NOMO-1 treated with dmso at 0.1 percent for 144 hours (cell line): ENCODE measurements at regions not wholly inside any gene's neighbourhood (a gene's known extent, or its start where the extent isn't known, plus 50 kb on each side); places are given as distances from the start of the nearest gene placed in this dataset.

Source experiments
- DNase-seq: peaks from one replicate; lab custom pipeline; 2025; ENCODE audit not compliant: unreplicated experiment; lab: John Stamatoyannopoulos, UW

- no peak for DNase-seq
Measured at GRCh38 chr12:33323823-33324222, 115.8 kb downstream of the SYT10 start.

GRCh38 chr12:33322519-33322918 is 117.1 kb downstream of the SYT10 start:
- DNase-seq = no peak

DNA sequence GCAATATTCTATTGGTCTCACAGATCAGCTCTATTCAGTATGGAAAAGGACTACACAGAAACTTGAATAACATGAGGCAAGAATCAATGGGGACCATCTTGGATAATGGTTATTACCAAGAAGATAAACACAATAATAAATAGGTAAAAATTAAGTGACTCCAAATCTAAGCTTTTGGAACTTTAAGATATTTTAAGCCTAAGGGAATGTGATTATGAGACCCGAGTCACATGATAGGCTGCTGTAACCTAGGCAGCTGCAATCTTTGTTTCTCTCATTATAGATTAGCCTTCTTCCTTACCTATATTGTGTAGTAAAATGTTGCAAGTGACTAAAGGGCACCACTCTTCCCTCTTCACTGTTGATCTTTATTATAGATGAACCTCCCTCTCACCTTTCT is 121.9 kb downstream of the SYT10 start:
- DNase-seq = no peak

DNA sequence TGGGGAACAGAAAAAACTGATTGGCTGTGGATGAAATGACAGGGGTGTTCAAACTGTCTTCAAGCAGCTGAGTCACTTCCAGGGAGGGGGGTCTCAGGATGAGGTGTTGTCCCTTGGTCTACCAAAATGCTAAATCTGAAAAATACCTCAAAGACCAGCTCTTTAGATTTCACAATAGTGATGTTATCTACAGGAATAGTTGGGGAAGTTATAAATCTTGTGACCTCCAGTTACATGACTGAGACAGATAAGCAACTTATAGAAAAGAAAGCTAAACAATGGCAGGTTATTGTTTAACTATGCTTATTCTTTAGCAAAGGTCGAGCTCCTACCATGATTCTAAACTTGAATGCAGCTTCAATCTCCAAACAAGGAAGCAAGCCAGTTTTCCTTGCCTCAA is 125.4 kb downstream of the SYT10 start:
- DNase-seq = peak; percentile 6

- no peak for DNase-seq
Measured at GRCh38 chr12:33313476-33313875, 126.1 kb downstream of the SYT10 start.

DNA sequence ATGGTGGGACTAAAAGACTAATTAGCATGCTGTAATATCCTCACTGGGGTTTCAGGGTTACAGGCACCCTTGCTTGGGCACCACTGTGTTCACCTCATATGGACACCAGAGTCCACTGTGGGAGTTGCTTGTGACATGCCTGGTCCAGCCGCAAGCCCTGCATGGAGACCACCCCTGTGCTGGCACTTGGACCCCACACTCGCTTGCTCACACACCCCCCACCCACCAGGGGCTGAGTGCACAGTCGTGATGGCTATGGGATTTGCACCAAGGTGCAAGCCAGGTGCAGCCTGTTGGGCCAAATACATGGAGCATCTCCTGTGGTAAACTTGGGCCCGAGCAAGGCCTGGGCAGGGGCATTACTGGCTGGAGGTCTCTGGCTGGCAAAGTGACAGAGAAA is 129.1 kb downstream of the SYT10 start:
- DNase-seq = no peak

GRCh38 chr12:33304176-33304575 is 135.4 kb downstream of the SYT10 start:
- DNase-seq = no peak

DNA sequence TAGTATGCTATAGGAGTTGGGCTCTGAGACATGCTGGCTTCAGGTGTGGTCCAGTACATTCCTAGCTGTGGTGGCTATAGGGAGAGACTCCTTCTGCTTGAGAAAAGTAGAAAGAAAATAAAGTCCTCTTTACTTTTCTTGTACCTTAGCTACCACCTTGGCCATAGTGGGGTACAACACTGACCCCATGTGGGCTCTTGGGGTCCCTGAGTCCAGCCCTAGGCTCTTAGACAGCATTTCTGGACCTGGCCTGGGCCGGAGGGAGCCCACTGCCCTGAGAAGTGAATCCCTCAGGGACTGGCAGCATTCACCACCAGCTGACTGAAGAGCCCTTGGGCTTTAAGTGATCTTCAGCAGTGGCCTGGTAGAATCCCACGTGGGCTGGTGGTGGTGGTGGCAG is 143.1 kb downstream of the SYT10 start:
- no peak for DNase-seq

DNA sequence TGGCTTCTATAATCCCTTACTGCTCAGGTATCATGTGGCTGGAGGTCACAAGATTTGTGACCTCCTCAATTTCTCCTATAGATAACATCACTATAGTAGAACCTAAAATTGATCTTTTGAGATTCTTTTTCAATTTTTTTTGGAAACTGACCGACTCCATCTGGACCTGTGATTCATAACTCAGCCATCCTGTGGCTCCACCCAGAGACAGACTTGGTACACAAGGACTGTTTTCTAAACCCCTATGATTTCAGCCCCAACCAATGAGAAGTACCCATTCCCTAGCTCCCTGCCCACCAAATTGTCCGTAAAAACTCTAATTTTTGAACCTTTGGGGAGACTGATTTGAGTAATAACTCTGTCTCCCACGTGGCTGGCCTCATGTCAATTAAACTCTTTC is 148.9 kb downstream of the SYT10 start:
- DNase-seq = no peak

DNA sequence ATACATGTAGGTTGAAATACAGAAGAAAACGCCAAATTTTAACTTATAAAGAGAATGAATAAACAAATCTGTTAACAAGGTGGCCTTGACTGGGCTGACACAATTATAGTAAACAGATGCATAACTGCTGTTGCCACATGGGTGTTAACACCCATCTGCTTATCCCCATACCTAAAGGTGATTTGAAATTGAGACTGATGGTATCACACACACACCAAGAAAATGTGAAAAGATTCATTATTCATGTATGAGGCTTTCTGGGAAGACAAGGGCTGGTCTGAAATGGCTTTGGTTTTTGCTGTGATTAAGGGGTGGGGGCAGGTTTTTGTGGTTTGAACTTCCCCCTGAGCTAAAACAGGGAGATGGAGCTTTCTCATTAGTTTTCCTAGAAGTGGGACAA is 156.6 kb downstream of the SYT10 start:
- no peak for DNase-seq

DNA sequence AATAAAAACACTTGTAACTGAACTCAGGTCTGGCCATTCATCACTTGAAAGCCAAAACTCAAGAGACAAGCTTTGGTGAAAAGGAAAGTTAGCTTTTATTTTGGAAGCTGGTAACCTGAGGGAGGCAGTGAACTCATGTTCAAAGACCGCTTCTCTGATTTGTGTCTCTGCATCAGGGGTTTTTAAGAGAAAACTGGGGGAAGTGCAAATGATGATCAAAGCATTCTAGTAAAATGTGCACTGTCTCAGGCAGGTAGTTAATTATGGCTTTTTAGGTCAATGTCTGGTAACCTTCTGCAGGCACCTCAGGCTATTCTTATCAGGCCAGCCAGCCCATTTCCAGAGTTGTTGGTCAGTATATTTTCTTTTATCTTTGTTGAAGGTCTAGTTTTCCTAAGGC is 162.2 kb downstream of the SYT10 start:
- DNase-seq = no peak

- no peak for DNase-seq
Measured at GRCh38 chr12:33267641-33268040, 172.0 kb downstream of the SYT10 start.

DNA sequence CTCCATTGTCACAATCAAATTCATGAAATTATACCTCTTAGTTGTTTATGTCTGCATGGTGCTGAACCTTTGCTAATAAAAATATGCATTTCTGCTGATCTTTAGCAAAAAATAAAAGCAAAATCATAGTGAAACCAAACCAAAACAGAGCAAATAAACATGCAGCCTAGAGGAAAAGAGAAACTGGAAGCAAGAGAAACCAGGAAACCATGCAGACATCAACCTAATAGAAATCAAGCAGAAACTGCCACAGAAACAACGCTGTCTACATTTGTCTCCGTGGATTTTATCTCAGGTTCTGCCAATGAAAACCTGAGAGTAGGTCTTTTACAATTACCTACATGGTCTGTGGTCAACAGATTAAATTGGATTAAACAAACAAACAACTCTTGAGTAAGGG is 173.7 kb downstream of the SYT10 start:
- DNase-seq = no peak

- no peak for DNase-seq
Measured at GRCh38 chr12:33265033-33265731, 174.4 kb downstream of the SYT10 start.

- DNase-seq = no peak
Measured at GRCh38 chr12:33253178-33253577, 186.4 kb downstream of the SYT10 start.

DNA sequence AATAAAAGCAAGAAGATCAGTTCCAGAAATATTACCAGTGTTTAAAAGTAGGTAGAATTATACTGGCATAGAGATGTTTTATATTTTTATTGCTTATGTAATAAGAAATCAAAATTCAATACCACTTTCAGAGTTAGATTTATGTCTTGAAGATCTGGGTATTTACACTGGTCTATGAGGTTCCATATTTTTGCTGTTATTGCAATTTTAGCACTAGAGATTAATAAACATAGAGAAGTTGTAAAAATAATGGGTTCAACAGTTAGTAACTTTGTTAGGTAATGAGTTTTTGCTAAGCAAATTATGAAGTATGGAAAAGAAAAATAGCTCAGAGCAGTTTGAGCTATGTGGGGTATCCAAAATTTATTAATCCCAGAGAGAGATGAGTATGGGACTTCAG is 188.1 kb downstream of the SYT10 start:
- no peak for DNase-seq

GRCh38 chr12:33248364-33248763 is 191.3 kb downstream of the SYT10 start:
- no peak for DNase-seq

GRCh38 chr12:33247625-33248024 is 192.0 kb downstream of the SYT10 start:
- DNase-seq = no peak

- no peak for DNase-seq
Measured at GRCh38 chr12:33245434-33245833, 194.2 kb downstream of the SYT10 start.

DNA sequence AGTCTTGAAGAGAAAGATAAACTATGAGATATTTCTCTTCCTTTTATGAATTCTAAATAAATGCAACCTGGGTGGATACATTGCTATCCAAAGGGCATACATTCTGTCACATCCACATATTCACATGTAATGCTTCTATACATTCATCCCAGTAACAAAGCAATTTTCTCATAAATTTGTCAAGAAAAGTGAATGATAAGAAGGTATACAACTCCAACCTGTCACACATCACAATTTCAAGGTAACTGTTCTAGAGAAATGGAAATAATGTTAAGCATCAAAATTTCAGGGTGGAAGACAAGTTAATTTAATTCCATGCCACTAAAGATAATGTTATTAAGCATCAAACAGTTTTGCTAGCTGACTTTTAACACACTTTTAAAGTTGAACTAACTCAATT is 212.9 kb downstream of the SYT10 start:
- no peak for DNase-seq

GRCh38 chr12:33223956-33224355 is 215.7 kb downstream of the SYT10 start:
- DNase-seq = no peak

DNA sequence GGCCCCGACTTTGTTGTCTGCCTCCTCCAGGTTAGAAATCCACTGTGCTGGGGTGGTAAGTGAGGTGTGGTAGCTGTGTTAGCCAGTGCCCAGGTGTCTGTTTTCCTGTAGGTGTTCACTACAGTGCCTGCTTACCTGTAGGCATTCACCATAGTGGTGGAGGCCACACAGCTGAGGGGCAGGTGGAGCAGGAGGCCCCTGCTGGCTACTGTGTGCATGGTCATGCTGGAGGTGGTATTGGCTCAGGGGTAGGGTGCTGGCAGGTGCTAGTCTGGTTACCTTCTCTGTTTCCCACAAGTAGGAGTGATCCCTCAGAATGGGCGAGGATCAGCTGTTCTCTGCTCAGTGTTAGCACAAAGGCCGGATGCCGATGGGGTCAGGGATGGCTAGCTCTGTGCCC is 217.3 kb downstream of the SYT10 start:
- DNase-seq = no peak

DNA sequence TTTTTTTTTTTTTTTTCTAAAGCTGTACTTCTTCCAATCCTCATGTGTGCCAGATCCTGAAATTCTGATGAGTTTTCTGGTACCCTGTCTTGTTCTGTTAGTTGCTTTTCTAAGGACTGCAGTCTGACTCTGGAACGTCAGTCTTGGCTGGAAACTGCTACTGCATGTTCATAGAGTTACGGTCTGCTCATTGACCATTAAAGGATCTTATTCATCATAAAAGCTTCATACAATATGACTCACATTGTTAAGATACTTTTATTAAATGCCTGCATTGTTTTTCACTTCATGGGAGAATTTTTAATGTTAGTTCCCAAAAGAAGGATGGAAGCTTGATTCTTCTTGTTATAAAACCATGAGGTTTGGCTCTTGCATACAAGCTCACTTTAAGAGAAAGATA is 233.6 kb downstream of the SYT10 start:
- no peak for DNase-seq
